ENCODE measurements at regions not wholly inside any gene's neighbourhood (a gene's known extent, or its start where the extent isn't known, plus 50 kb on each side); places are given as distances from the start of the nearest gene placed in this dataset.
A peak's percentile ranks its signal among the peaks of the same experiment; 100 is the strongest.

GRCh38 chr6:139436957-139437348 lies 62.5 kb upstream of the CITED2 start:
- peak overlapping the region; percentile 71 for H3K27ac ChIP-seq
- no TSS peak for BruUV-seq (replicated peaks)

GRCh38 chr6:139436200-139436956 lies 61.9 kb upstream of the CITED2 start:
- H3K27me3 ChIP-seq (ENCODE audit: insufficient read depth, low read depth), result no peaks in the 10 kb centered on the region
- TF ChIP-seq CTCF (conservative IDR thresholded peaks at IDR 0.05) (no peak), EZH2 (IDR thresholded peaks at IDR 0.05; ENCODE audit: low read depth) (no peak)
- H3K9me2 ChIP-seq (ENCODE audit: insufficient read depth), result no peaks in the 10 kb centered on the region
- peaks cover 9% of the 10 kb centered on the region; the same call in 1 of the 2 replicates for H3K9me3 ChIP-seq (ENCODE audit: insufficient read depth, low read depth)
- no peak overlapping the region for H3K4me3 ChIP-seq
- peak; percentile 78 to 100 for DNase-seq
- peaks cover 36% of the 10 kb centered on the region for H3F3A ChIP-seq (ENCODE audit: insufficient read depth, low read depth)
- peak overlapping the region; percentile 49; the same call in 1 of the 2 replicates for H2AFZ ChIP-seq
- CTCF ChIA-PET, result interaction anchor here (0.6 kb wide), 1 partner anchor 13 kb away, joined by 18 read pairs; no protein-coding TSS in a partner anchor
- peaks cover 61% of the 10 kb centered on the region for H3K4me1 ChIP-seq (replicated peaks; ENCODE audit: insufficient read depth)
- H3K4me2 ChIP-seq, result peak overlapping the region; percentile 52
- no peaks in the 10 kb centered on the region for H3K36me3 ChIP-seq (ENCODE audit: low read depth)
- no TSS peak for BruUV-seq (replicated peaks)
- intact Hi-C loops (cut with micrococcal nuclease; ENCODE audit: unreplicated experiment), result loop anchor here (1.0 to 10.0 kb wide), 5 partner anchors 29 to 221 kb away; no protein-coding TSS in a partner anchor
- H4K20me1 ChIP-seq (ENCODE audit: insufficient read depth), result no peaks in the 10 kb centered on the region
- POLR2A ChIA-PET (ENCODE audit: unreplicated experiment), result interaction anchor here (0.6 kb wide), 1 partner anchor 62 kb away, joined by 8 read pairs; the partner anchor contains the start of gene CITED2
- peak overlapping the region; percentile 71 for H3K27ac ChIP-seq
- H3K79me2 ChIP-seq (ENCODE audit: low read depth), result no peaks in the 10 kb centered on the region

More at GRCh38 chr6:139436957-139437348, 62.5 kb upstream of the CITED2 start:
- ChIA-PET CTCF (no interaction called here), POLR2A (ENCODE audit: unreplicated experiment) (no interaction called here)
- DNase-seq, result no peak
- H3K27me3 ChIP-seq (ENCODE audit: insufficient read depth, low read depth), result no peaks in the 10 kb centered on the region
- peaks cover 9% of the 10 kb centered on the region; the same call in 1 of the 2 replicates for H3K9me3 ChIP-seq (ENCODE audit: insufficient read depth, low read depth)
- intact Hi-C loops (cut with micrococcal nuclease; ENCODE audit: unreplicated experiment), result loop anchor here (1.0 to 10.0 kb wide), 5 partner anchors 30 to 220 kb away; no protein-coding TSS in a partner anchor
- H3K36me3 ChIP-seq (ENCODE audit: low read depth), result no peaks in the 10 kb centered on the region
- no peak overlapping the region for H3K4me3 ChIP-seq
- H3K4me1 ChIP-seq (replicated peaks; ENCODE audit: insufficient read depth), result peaks cover 61% of the 10 kb centered on the region
- H3K79me2 ChIP-seq (ENCODE audit: low read depth), result no peaks in the 10 kb centered on the region
- TF ChIP-seq EZH2 (IDR thresholded peaks at IDR 0.05; ENCODE audit: low read depth) (no peak), CTCF (conservative IDR thresholded peaks at IDR 0.05) (no peak)
- H4K20me1 ChIP-seq (ENCODE audit: insufficient read depth), result no peaks in the 10 kb centered on the region
- peaks cover 36% of the 10 kb centered on the region for H3F3A ChIP-seq (ENCODE audit: insufficient read depth, low read depth)
- no peaks in the 10 kb centered on the region for H3K9me2 ChIP-seq (ENCODE audit: insufficient read depth)
- peak overlapping the region; percentile 52 for H3K4me2 ChIP-seq
- no peak overlapping the region for H2AFZ ChIP-seq

GRCh38 chr6:139433631-139434419 lies 59.4 kb upstream of the CITED2 start:
- Histone ChIP-seq H3K9me3 (ENCODE audit: insufficient read depth, low read depth) (peaks cover 9% of the 10 kb centered on the region), H3K9me2 (ENCODE audit: insufficient read depth) (no peaks in the 10 kb centered on the region), H3K79me2 (ENCODE audit: low read depth) (no peaks in the 10 kb centered on the region), H3K27me3 (ENCODE audit: insufficient read depth, low read depth) (no peaks in the 10 kb centered on the region), H3K27ac (peak overlapping the region; percentile 33), H3K36me3 (ENCODE audit: low read depth) (no peaks in the 10 kb centered on the region), H3F3A (ENCODE audit: insufficient read depth, low read depth) (peaks cover 36% of the 10 kb centered on the region), H3K4me3 (no peak overlapping the region), H3K4me2 (peak overlapping the region; percentile 39), H4K20me1 (ENCODE audit: insufficient read depth) (no peaks in the 10 kb centered on the region), H3K4me1 (replicated peaks; ENCODE audit: insufficient read depth) (peaks cover 53% of the 10 kb centered on the region), H2AFZ (no peak overlapping the region)
- TF ChIP-seq CTCF (conservative IDR thresholded peaks at IDR 0.05) (no peak), EZH2 (IDR thresholded peaks at IDR 0.05; ENCODE audit: low read depth) (no peak)
- ChIA-PET CTCF (no interaction called here), POLR2A (ENCODE audit: unreplicated experiment) (interaction anchor here (0.6 to 1.3 kb wide), 2 partner anchors 57 to 59 kb away, joined by 4 to 5 read pairs; partner anchors contain the start of gene CITED2)
- peak in 1 of 2 experiments; percentile 89 for DNase-seq
- intact Hi-C loops (cut with micrococcal nuclease; ENCODE audit: unreplicated experiment), result loop anchor here (10.0 kb wide), 1 partner anchor 81 kb away; no protein-coding TSS in a partner anchor
- BruUV-seq (replicated peaks), result no TSS peak

Measured in PC-9 (cell line).